ENCODE measurements at regions not wholly inside any gene's neighbourhood (a gene's known extent, or its start where the extent isn't known, plus 50 kb on each side); places are given as distances from the start of the nearest gene placed in this dataset.

DNA sequence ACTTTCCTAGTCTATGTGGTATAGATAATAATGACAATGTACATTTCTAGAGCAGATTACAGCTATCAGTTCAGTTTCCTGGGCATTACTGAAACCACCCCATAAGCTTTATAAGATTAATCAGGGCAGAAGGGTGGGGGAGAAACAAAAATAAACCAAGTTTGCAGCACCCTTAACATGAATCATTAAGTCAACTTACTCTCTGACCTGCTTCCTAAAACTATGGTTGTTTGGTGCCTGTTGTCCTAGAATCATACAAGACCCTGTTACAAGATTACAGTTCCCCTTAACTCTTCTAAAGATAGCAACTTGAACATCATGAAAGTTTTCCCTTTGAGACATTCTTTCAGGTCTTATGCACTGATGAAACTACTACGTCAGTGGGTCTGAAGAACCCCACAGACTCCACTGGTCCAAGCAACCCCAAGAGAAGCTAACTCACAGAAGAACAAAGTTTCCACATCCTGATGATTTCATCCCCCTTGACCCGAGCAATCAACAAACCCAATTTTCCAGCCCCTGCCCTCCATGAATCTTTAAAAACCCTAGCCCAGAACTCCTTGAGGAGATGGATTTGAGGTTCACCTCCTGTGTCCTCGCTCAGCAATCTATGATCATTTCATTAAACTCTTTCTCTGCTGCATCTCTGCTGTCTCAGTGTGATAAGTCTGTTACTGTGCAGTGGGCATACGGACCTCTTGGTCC lies 336.5 kb downstream of the FOXO1 start:
- no peak for DNase-seq
- no peaks in the 10 kb centered on the region for H3K4me1 ChIP-seq
- WGBS, 5 donors, result 88 to 93% (median 92%) methylated on average over 4 of the region's 4 CpGs
- no peaks in the 10 kb centered on the region for H3K36me3 ChIP-seq
- H3K9me3 ChIP-seq, result no peaks in the 10 kb centered on the region
- H3K27me3 ChIP-seq, result no peaks in the 10 kb centered on the region
- no peak overlapping the region for H3K4me3 ChIP-seq
- peak in 1 of 3 donors; percentile 18 for TF ChIP-seq POLR2AphosphoS5 (IDR thresholded peaks at IDR 0.05)
- TF ChIP-seq, protein P1, sequence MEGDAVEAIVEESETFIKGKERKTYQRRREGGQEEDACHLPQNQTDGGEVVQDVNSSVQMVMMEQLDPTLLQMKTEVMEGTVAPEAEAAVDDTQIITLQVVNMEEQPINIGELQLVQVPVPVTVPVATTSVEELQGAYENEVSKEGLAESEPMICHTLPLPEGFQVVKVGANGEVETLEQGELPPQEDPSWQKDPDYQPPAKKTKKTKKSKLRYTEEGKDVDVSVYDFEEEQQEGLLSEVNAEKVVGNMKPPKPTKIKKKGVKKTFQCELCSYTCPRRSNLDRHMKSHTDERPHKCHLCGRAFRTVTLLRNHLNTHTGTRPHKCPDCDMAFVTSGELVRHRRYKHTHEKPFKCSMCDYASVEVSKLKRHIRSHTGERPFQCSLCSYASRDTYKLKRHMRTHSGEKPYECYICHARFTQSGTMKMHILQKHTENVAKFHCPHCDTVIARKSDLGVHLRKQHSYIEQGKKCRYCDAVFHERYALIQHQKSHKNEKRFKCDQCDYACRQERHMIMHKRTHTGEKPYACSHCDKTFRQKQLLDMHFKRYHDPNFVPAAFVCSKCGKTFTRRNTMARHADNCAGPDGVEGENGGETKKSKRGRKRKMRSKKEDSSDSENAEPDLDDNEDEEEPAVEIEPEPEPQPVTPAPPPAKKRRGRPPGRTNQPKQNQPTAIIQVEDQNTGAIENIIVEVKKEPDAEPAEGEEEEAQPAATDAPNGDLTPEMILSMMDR (IDR thresholded peaks at IDR 0.05), result no peak
- no peak for TF ChIP-seq POLR2A (IDR thresholded peaks at IDR 0.05)
- TF ChIP-seq EP300 (IDR thresholded peaks at IDR 0.05), result no peak
- peak overlapping the region in 1 of 5 donors; percentile 18 for H3K27ac ChIP-seq
- intact Hi-C loops (cut with DNase I; ENCODE audit: low total_unique reads), result no loop called here

DNA sequence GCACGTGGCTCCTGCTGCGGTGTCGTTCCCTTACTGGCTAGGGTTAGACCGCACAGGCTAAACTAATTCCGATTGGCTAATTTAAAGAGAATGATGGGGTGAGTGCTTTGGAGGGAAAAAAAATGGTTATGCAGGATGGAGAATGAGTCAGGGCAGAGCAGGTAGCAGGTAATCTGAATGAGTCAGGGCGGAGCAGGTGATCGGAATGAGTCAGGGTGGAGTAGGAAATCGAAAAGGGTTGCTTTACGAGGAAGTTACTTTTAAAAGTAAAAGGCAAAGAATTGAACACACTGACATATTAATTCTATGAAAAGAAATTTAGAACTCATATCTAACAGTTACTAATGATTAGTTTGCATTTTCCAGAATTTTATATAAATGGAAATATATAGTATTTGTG lies 335.5 kb downstream of the FOXO1 start:
- TF ChIP-seq, protein P1 (IDR thresholded peaks at IDR 0.05), result no peak
- TF ChIP-seq POLR2A (IDR thresholded peaks at IDR 0.05) (no peak), EP300 (IDR thresholded peaks at IDR 0.05) (no peak), POLR2AphosphoS5 (IDR thresholded peaks at IDR 0.05) (no peak)
- no peak overlapping the region for H3K27ac ChIP-seq
- peaks cover 0 to 1% (median under 1%) of the 10 kb centered on the region in 4 donors for H3K4me1 ChIP-seq
- no peak overlapping the region for H3K4me3 ChIP-seq
- DNase-seq, result no peak
- intact Hi-C loops (cut with DNase I; ENCODE audit: low total_unique reads), result no loop called here
- WGBS, 5 donors, result 87 to 92% (median 91%) methylated on average over 9 of the region's 9 CpGs
- no peaks in the 10 kb centered on the region for H3K36me3 ChIP-seq
- no peaks in the 10 kb centered on the region for H3K9me3 ChIP-seq
- no peaks in the 10 kb centered on the region for H3K27me3 ChIP-seq

DNA sequence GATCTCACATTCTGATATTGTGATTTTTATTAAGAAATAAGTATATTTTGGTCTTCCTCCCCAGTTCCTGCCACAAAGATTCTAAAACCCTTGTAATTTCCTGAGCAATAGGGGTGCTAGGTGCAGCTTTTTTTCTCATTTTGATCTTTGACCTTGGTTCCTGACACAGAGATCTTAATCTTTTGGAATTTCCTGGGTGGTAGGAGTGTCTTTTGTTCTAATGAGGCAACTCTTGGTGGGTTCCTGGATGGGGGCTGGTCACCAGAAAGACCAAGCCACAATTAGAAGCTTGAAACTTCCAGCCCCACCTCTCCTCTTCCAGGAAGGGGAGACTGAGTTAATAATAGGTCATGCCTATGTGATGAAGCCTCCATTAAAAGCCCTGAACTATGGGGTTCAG lies 334.6 kb downstream of the FOXO1 start:
- intact Hi-C loops (cut with DNase I; ENCODE audit: low total_unique reads), result no loop called here
- H3K9me3 ChIP-seq, result no peaks in the 10 kb centered on the region
- TF ChIP-seq, protein P1 (IDR thresholded peaks at IDR 0.05), result no peak
- no peak for TF ChIP-seq EP300 (IDR thresholded peaks at IDR 0.05)

DNA sequence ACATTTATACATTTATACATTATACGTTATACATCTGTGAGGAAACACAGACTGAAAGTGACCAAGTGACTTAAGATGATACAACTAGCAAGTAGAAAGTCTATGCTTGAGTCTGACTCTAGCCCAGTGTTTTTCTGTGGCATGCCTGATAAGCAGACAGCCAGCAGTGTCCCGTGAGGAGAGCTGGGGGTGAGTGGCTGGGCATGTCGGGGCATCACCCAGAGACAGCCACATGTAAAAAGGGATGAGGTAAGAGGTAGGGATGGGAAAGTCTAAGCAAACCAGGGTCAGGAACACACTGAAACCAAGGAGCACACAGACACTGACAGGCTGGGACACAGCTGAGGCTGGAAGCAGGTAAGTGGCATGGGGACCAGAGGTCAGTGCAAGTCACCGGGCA lies 333.2 kb downstream of the FOXO1 start:
- Histone ChIP-seq H3K4me3 (no peak overlapping the region), H3K27me3 (no peaks in the 10 kb centered on the region), H3K9me3 (no peaks in the 10 kb centered on the region), H3K27ac (no peak overlapping the region), H3K4me1 (peaks cover 12 to 15% (median 14%) of the 10 kb centered on the region in 4 donors), H3K36me3 (no peaks in the 10 kb centered on the region)
- TF ChIP-seq POLR2A (IDR thresholded peaks at IDR 0.05) (no peak), POLR2AphosphoS5 (IDR thresholded peaks at IDR 0.05) (no peak), EP300 (IDR thresholded peaks at IDR 0.05) (no peak)
- TF ChIP-seq, protein P1 (IDR thresholded peaks at IDR 0.05), result no peak
- intact Hi-C loops (cut with DNase I; ENCODE audit: low total_unique reads), result no loop called here
- 85 to 90% (median 88%) methylated on average over 4 of the region's 4 CpGs for WGBS, 5 donors
- DNase-seq, result no peak

More for the DNA sequence above, 334.6 kb downstream of the FOXO1 start:
- Histone ChIP-seq H3K36me3 (no peaks in the 10 kb centered on the region), H3K4me3 (no peak overlapping the region), H3K4me1 (peaks cover 7 to 10% (median 9%) of the 10 kb centered on the region in 4 donors), H3K27me3 (no peaks in the 10 kb centered on the region), H3K27ac (no peak overlapping the region)
- DNase-seq, result no peak
